Upper lobe of right lung (tissue), 1 donor: ENCODE measurements at regions not wholly inside any gene's neighbourhood (a gene's known extent, or its start where the extent isn't known, plus 50 kb on each side); places are given as distances from the start of the nearest gene placed in this dataset.

Source experiments
- ATAC-seq: fragments of 200-7000 bp; cut with Tn5 transposase; one replicate; pipeline ENCODE4 v1.9.1; 2020; ENCODE audit warnings: mild to moderate bottlenecking, moderate library complexity
- DNase-seq: peaks from one replicate; pipeline ENCODE4 v3.0.0-alpha.2; 2020
- H3K27ac ChIP-seq: fragments of 200-600 bp; one replicate; pipeline ENCODE4 v1.8.0; 2022
- H3K27me3 ChIP-seq: fragments of 200-600 bp; one replicate; pipeline ENCODE4 v1.8.0; 2022; ENCODE audit warnings: mild to moderate bottlenecking
- H3K36me3 ChIP-seq: fragments of 200-600 bp; one replicate; pipeline ENCODE4 v1.8.0; 2022
- H3K4me1 ChIP-seq: fragments of 200-600 bp; one replicate; pipeline ENCODE4 v1.8.0; 2022
- H3K4me3 ChIP-seq: fragments of 200-600 bp; one replicate; pipeline ENCODE4 v1.8.0; 2022; ENCODE audit warnings: mild to moderate bottlenecking
- H3K9me3 ChIP-seq: fragments of 200-600 bp; one replicate; pipeline ENCODE4 v1.8.0; 2022
- intact Hi-C: fragments of 100-400 bp; cut with DNase I; formaldehyde crosslinking; loops from one replicate; pipeline ENCODE4 v1.11.0; 2022
- TF ChIP-seq, protein P1 (sequence below): fragments of 200-600 bp; IDR thresholded peaks from one replicate; pipeline ENCODE4 v1.8.0; 2022; ENCODE audit warnings: antibody characterized with exemption
- donor health status: DM: no; HTN: yes; CAD: no; lungs with severe emphysema.

DNA sequence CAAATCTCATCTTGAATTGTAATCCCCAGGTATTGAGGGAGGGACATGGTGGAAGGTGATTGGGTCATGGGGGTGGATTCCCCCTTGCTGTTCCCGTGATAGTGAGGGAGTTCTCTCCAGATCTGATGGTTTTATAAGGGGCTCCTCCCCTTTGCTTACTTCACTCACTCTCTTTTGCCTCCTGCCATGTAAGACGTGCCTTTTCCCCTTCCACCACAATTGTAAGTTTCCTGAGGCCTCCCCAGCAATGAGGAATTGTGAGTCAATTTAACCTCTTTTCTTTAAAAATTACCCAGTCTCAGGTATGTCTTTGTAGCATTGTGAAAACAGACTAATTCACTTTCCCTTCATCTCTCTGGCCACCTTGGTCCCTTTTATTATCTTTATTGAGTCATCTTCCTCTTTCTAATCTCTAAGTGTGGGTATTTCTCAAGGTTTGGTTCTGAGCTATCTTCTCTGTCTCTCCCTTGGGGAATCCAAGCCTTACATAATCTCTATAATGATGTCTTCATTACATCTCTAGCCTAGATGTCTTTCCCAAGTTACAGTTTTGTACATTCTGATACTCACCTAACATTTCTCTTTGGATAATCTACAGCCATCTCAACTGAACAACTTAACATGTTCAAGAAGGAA lies 99.1 kb upstream of the JCAD start:
- no peak for DNase-seq
- no peak for ATAC-seq
- no peaks in the 10 kb centered on the region for H3K4me1 ChIP-seq
- no peaks in the 10 kb centered on the region for H3K36me3 ChIP-seq
- no peak overlapping the region for H3K4me3 ChIP-seq
- TF ChIP-seq, protein P1, sequence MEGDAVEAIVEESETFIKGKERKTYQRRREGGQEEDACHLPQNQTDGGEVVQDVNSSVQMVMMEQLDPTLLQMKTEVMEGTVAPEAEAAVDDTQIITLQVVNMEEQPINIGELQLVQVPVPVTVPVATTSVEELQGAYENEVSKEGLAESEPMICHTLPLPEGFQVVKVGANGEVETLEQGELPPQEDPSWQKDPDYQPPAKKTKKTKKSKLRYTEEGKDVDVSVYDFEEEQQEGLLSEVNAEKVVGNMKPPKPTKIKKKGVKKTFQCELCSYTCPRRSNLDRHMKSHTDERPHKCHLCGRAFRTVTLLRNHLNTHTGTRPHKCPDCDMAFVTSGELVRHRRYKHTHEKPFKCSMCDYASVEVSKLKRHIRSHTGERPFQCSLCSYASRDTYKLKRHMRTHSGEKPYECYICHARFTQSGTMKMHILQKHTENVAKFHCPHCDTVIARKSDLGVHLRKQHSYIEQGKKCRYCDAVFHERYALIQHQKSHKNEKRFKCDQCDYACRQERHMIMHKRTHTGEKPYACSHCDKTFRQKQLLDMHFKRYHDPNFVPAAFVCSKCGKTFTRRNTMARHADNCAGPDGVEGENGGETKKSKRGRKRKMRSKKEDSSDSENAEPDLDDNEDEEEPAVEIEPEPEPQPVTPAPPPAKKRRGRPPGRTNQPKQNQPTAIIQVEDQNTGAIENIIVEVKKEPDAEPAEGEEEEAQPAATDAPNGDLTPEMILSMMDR = no peak
- H3K27me3 ChIP-seq = no peaks in the 10 kb centered on the region
- intact Hi-C loops = no loop called here
- H3K27ac ChIP-seq = no peak overlapping the region
- no peaks in the 10 kb centered on the region for H3K9me3 ChIP-seq

GRCh38 chr10:30155401-30155800 lies 96.0 kb upstream of the JCAD start:
- intact Hi-C loops = no loop called here
- no peaks in the 10 kb centered on the region for H3K4me1 ChIP-seq
- H3K36me3 ChIP-seq = no peaks in the 10 kb centered on the region
- TF ChIP-seq, protein P1 = no peak
- H3K9me3 ChIP-seq = no peaks in the 10 kb centered on the region
- no peak overlapping the region for H3K4me3 ChIP-seq
- ATAC-seq = no peak
- no peak for DNase-seq
- no peaks in the 10 kb centered on the region for H3K27me3 ChIP-seq
- H3K27ac ChIP-seq = peak overlapping the region; percentile 28

GRCh38 chr10:30154561-30154960 lies 95.2 kb upstream of the JCAD start:
- DNase-seq = no peak
- no peak overlapping the region for H3K27ac ChIP-seq

GRCh38 chr10:30154126-30154525 lies 94.7 kb upstream of the JCAD start:
- intact Hi-C loops = no loop called here
- no peak for ATAC-seq
- TF ChIP-seq, protein P1 = no peak

More at GRCh38 chr10:30154561-30154960, 95.2 kb upstream of the JCAD start:
- H3K4me1 ChIP-seq = no peaks in the 10 kb centered on the region
- TF ChIP-seq, protein P1 = no peak
- no peaks in the 10 kb centered on the region for H3K9me3 ChIP-seq
- intact Hi-C loops = no loop called here
- H3K27me3 ChIP-seq = no peaks in the 10 kb centered on the region
- no peaks in the 10 kb centered on the region for H3K36me3 ChIP-seq
- ATAC-seq = no peak
- no peak overlapping the region for H3K4me3 ChIP-seq

GRCh38 chr10:30151581-30152389 lies 92.4 kb upstream of the JCAD start:
- TF ChIP-seq, protein P1 = no peak
- ATAC-seq (peak; percentile 33), DNase-seq (no peak)
- Histone ChIP-seq H3K27ac (no peak overlapping the region), H3K4me3 (no peak overlapping the region), H3K27me3 (no peaks in the 10 kb centered on the region), H3K36me3 (no peaks in the 10 kb centered on the region), H3K9me3 (no peaks in the 10 kb centered on the region), H3K4me1 (no peaks in the 10 kb centered on the region)
- intact Hi-C loops = no loop called here

More at GRCh38 chr10:30154126-30154525, 94.7 kb upstream of the JCAD start:
- Histone ChIP-seq H3K27ac (no peak overlapping the region), H3K4me1 (no peaks in the 10 kb centered on the region), H3K36me3 (no peaks in the 10 kb centered on the region), H3K4me3 (no peak overlapping the region), H3K9me3 (no peaks in the 10 kb centered on the region), H3K27me3 (no peaks in the 10 kb centered on the region)
- no peak for DNase-seq
